HG03066 (cell line): ENCODE measurements at regions not wholly inside any gene's neighbourhood (a gene's known extent, or its start where the extent isn't known, plus 50 kb on each side); places are given as distances from the start of the nearest gene placed in this dataset.

ENCODE experiments used
- ATAC-seq: cut with Tn5 transposase; IDR thresholded peaks from one replicate; pipeline ENCODE4 v1.9.1; 2021; ENCODE audit warnings: low read depth; ENCODE audit not compliant: unreplicated experiment

DNA sequence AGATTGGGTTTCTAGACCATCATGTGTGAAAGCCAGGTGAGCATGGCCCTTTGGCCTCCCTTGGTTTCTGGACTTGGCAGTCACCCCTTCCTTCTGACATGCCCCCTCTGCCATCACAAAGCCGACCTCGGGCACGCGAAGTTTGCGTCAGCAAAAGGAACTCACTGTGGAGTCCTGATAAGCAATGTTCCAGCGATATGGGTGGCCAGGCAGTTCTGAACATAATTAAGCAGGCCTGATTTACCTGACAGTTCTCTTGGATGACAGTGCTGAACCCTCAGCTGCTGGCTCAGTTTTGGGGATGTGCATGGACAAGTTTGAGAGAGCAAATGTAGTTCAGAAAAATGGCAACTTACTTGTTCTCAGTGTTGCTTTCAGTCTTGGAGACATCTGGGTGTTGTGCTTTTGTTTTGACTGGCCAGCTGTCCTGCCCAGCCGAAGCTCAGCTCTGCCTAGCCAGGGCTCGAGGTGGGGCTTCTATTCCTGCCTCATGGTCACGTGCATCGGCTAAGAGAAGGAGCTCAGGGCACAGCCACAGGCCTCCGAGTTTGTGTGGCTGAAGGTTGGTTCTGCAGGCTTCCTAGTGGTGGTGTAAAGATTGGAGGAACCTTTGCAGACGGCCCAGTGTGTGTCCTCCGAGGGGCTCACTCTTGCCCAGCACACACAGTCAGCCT is 78.3 kb downstream of the CLDN34 start:
- ATAC-seq: no peak

DNA sequence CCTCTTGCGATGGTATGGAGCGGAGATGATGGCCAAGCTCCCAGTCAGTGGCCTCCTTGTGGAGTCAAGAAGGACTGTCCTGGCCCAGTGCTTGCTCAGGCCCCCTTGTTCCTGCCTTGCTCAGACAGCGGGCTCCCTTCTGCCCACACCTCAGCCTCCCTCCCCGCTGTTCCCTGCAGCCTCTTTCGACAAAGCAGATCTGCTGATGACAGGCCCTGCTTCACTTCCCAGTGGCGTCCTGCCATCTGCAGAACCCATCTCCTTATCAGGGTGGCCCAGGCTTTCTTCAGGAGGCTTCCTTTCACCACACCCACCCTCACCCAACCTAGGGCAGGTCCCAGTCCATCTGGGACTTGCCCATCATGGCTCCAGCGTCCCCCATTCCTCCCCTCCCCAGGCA is 80.0 kb downstream of the CLDN34 start:
- no peak for ATAC-seq

DNA sequence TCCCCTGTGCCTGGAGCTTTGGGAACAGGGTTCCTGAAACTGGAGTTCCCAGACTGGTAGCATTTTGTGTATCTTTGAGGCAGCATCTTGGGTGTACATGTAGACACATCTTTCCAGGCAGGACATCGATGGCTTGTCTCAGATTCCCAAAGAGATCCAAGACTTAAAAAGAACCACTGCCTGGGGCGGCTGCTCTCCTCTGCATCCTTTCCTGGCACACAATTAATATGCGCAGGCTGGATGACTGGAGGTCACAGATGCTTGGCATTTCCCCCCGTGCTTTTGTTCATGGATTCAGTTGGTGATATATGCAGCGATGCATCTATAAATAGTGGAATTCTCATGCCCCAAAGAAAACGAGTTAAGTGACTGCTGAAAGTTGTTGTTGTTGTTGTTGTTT is 80.5 kb downstream of the CLDN34 start:
- ATAC-seq: no peak

DNA sequence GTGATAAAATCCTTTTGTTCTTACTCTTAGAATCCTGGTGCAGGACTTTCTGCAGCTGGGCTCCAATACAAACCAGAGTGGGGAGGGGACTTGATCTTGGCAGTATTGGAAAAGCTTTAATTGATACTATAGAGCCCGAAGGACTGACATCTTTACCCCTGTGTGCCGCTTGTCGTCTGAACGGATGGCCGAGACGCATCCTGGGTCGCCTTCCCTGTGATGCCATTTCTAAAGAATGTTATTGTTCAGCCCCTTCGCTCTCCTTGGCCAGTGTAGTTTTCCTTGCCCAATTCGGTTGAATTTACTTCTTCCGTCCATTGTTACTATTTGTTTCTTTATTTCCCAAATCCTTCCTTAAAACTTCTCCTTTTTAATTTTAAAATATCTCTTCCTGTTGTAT is 80.9 kb downstream of the CLDN34 start:
- no peak for ATAC-seq

DNA sequence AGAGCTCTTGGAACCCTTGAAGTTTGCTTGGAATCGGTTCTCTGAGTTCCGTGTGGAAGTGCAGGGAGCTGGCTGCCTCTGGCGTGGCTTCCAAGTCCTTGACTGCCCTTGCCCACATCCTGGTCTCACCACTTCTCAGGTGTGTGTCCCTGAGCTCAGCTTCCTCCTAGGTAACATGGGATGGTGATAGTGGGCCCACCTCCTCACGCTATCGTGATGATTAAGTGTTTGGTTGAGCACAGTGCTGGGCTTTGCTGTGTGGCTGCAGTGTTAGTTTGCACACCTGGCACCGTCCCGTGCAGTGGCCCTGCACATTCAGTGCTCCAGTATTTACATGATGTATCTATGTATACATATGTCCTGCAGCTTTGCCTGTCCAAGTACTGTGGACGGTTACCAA is 81.5 kb downstream of the CLDN34 start:
- ATAC-seq: no peak

DNA sequence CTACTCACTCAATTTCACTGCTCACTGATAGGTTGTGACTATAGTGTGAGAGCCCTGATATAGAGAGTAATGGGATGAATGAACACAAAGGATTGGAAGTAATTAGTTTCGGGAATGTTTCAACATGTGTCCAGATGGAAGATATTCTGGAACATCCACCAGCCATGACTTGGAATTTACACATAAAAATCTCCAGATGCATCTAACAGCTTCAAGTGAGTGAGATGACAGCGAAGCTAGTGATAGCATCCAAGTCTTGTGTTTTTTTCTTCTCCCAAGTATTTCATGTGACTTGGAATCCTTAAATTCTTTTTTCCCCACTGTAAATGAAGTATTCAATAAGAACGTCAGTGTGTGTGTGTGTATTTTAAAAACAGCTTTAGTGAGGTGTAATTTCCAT is 82.1 kb downstream of the CLDN34 start:
- no peak for ATAC-seq

DNA sequence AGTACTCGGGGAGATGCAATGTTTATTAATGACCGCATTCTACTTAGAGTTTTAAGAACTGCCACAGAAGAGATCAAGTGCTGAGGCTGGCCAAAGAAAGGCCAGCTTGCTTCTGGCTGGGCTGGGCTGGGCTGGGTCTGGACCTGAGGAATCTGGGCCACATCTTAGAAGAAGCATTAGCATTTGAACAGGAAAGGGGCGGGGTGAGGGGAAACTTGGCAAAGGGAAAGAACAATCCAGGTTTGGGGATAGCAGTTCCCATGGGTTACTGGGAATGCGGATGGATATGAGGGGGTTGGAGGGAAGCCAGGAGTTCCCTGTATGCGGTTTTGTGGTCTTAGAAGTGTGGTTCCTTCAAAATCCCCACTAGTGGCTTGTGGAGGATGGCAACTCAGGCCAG is 83.3 kb downstream of the CLDN34 start:
- no peak for ATAC-seq

DNA sequence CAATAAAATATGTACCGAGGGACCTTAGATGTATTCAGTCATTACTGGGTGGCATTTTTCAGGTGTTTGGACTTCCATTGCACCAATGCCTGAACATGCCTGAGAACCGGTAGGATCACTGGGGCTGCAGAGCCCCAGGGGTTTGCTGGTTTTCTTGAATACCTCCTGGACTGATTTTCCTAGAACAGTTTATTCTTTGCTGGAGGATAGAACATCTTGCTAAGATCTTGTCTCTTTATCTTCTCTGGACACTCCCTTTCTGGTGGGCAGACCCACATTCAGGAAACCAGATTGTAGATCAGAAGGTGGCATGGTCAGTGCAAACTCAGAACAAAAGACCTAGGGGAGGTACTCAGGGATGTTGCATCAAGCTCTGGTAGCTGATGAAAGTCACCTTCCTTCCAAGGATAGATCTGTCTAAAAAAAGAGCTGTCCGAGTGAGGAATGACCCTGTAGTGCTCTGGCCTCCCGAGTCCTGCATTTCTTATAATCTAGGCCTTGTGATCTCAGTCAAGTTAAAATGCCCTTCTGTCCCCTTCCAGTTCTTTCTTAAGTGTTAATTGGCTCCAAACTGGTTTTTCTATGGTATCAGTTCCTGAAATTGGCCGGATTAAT is 84.8 kb downstream of the CLDN34 start:
- no peak for ATAC-seq

DNA sequence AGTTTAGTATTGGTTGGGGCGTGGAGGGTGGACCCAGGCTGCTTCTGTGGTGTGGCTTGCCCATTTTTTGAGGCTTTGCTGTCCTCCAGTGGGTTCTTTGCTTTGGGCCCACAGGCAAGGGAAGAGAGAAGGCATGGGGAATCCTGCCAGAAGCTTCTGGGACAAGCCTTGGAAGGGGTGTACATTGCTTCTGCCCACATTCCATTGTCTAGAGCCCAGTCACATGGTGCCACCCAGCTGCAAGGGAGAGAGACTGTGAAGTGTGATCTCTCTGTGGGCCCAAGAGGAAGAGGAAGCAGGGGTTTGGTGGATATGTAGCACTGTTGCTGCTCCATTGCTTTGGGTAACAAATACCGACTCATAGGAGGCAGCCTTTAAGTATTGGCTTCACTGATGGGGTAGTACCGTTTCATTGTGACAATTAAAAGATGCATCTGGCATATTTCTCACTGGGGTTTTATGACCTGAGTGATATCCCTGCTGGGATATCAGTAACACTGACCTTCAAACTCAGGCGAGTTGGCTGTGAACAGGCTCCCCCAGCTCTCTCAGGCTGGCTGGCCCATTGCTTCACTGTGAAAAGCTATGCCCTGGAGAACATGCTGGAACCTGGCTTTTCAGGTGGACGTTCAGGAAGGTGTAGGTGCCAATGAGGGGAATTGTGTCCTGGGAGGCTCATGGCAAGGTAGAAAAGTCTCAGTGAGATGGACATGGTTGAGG is 85.9 kb downstream of the CLDN34 start:
- ATAC-seq: no peak

DNA sequence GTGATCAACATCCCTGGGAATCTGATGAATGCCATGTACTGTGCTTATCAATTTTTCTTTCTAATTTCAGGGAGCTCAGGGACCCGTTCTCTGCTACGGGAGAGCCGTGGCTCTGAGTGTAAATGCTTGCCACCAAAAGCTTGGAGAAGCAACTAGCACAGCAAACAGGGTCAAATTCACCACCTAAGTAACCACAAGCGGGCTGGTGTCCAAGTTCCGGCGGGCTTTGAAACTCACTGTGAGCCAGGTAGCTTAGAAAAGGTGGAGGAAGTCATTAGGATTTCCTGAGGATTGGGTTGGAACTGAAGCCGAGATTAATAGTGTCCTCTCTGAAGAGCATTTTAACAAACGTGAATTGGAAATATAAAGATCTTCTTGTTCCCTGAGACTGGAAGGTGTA is 87.2 kb downstream of the CLDN34 start:
- no peak for ATAC-seq

DNA sequence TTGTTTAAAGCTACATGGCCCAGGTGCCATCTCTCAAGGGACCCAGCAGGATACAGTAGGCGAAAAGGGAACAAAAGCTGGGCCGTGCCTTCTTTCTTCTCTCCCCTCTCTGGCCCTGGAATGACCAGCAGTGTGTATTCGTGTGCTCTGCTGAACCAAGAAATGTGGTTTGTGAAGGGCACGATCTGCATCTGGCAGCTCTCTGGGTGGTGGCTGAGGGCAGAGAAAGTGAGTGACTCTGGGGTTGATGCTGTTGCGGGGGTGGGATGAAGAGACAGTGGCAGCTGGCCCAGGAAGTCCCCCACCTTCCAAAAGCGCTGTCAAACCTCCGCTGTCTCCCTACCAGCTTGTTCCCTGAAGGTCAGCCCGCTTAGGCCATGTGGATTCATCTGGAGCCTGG is 88.3 kb downstream of the CLDN34 start:
- ATAC-seq: no peak

DNA sequence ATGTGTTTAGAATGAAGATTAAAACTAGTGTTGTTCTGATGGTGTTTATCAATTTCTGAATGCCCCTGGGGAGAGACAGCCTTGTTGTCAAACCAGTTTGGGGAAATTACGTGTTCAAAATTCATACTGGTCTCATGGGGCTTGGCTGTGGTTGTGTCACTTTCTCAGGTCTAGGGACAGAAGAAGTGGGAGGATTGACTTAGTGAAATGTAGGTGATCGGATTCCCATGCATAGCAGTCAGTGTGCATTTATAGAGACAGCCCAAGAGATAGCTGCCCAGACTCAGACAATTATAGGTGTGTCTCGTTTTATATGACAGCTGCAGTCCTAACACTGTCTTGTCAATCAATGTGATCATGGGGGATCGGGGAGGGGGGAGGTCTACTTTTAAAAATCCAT is 94.4 kb upstream of the CLCN4 start:
- ATAC-seq: peak; percentile 75

DNA sequence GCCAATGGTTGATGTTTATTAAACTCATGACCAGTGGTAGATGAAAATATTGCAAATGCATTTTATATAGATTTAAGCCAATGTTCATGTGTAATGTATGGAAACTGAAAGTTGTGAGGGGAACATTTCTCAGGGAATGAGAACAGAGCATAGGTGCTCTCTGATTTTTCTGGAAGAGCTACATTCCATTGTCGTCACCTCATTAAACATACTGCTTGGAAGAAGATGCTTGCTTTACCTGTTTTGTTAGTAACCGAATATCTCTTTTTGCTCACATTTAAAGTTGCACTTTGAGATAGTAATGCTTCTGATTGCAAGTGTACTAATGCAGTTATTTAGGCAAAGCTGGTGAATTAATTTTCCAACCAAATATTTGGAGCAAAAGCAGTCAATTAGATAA is 93.8 kb upstream of the CLCN4 start:
- no peak for ATAC-seq

DNA sequence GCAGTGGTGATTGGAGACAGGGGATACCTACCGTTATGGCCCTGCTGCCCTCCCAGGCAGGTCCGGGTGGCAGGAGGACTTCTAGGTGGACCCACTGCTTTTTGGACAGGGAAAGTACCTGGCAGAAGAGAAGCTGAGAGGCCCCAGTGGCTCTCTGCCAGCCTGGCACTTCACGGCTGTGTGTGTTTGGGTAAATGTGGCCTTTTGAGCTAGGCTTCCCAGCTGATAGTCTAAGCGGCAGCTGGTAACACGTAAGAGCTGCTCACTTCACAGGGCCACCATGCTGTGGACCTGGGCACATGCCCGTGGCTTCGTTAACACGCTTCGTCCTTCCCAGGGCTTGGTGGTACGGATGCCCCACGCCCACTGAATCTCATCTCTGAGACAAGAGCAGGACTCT is 92.0 kb upstream of the CLCN4 start:
- ATAC-seq: no peak

DNA sequence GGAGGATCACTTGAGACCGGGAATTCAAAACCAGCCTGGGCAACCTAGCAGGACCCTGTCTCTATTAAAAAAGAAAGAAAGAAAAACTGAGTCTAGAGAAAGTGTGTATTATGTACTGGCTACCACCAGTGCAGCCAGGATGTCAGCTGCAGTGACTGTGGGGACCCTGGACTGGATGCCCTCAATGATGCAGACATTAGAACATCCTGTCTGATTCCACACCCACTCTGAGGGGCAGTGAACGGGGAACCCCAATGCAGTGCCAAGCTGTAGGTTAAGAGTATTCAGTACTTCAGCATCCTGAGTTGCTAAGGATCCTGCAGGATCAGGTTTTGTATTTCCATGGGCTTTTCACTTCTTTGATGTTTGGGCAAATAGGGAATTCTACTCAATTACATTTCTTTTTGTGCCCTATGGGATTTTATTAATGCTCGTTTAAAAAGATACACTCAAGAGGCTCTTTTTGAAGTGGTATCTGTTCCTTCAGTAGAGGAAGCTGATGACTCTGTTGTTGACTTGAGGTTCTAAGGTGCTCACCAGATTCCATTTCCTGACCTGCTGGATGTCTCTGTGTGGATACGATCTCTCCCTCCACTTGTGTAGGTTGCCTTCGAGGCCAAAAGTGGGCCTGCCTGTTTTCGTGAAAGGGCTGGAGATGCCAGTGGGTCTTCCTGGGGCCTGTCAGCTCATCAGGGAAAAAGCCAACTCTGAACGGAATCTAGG is 85.9 kb upstream of the CLCN4 start:
- ATAC-seq: no peak

DNA sequence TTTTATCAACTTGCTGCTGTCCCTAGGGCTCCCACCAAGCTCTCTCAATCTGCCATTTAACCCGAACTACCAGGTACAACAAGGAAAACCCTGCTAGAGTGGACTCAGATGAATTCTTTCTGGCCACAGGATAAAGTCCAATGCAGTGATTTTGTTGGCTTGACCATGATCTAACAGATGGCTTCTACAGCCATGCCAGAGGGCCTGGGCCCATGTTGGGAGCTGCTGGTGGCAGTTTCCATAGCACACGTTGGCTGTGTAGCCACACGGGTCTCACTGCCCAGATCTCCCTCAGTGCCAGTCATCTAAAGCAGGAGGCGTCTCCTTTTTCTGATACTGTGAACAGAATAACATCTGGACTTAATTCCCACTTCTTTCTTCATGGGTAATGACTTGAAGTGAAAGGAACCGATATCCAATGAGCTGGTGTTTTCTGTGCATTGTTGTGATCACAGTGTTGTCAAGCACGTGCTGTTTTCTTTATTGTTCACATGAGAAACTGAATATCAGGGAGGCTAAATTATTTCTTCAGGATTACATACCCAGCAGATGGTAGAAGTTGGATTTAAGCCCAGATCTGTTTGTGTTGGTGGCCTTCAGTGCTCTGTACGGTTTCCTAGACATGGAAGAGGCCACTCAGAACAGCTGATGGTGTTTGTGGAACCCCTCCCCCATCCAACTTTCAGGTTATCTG is 85.2 kb upstream of the CLCN4 start:
- ATAC-seq: no peak

DNA sequence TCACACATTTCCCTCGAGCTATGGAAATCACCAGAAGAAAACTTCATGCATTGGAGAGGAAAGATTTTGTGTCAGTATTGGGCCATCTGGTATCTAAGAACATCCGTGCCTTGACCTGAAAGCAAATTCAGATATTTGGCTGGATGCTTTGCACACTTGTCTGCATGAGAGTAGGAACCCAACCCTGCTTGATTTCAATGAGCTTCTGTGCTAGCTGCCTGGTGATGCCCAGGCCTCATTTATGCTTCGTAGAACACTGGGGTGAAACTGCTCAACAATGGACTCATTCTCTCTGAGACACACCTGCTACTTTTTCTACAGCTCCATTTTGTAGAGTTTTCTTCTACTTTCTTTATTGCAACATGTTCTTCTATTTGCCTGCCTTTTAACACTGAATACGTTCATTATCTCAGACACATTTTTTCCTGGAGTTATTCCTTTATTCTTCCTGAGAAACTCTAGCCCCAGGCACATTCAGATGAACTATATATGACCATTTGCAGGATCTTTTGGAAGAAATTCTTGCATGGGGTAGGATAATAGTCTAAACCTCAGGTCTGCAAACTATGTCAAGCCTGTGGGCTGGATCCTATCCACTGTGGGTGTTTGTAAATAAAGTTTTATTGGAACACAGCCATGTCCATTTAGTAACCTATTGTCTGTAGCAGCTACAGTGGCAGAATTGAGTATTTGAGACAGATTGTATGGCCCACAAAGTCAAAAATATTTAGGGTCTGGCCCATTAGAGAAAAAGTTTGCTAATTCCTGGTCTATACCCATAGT is 83.8 kb upstream of the CLCN4 start:
- no peak for ATAC-seq

DNA sequence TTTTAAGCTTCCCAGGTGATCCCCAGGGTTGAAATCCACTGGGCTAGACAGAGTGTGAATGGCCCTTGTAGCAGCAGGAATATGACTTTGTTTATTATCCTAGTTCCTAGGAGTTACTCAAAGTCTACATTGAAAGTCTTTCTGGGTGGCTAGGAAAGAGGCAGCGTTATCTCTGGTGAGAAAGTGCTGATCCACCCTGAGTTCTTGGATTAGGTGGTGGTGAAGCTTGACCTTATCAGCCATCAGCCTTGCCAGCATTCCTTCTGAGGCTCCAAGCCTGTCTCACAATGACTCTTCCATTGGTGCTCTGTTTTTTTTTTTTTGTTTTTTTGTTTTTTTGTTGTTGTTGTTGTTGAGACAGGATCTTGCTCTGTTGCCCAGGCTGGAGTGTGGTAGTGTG is 83.1 kb upstream of the CLCN4 start:
- ATAC-seq: no peak

DNA sequence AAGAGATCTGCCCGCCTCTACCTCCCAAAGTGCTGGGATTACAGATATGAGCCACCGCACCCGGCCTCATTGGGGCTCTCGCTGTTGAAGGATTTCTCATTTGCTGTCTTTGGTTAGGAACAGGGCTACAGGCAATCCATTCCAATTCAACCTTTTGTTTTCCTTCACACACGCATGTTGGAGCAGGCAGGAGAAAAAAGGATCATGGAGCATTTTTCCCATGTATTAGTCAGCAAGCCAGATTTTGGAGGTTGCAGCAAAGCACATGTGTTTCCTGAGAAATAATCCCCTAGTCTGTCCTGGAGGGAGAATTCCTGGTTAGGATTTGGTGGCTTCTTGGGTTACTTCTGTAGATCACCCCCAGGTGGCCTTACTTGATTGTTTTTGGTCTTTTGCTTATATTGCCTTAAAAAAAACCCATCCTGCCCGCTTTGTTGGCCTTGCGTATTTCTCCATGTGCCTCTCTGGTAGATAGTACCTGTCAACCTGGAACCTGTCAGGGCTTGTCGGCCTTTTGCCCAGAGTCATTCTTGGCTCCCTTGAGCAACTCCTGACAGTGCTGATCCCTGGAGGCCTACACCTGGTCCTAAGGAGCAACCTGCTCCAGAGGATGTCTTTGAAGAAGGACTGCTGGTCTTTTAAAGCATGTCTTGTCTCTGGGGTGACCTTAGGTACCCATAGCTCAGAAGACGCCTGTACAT is 82.4 kb upstream of the CLCN4 start:
- no peak for ATAC-seq

DNA sequence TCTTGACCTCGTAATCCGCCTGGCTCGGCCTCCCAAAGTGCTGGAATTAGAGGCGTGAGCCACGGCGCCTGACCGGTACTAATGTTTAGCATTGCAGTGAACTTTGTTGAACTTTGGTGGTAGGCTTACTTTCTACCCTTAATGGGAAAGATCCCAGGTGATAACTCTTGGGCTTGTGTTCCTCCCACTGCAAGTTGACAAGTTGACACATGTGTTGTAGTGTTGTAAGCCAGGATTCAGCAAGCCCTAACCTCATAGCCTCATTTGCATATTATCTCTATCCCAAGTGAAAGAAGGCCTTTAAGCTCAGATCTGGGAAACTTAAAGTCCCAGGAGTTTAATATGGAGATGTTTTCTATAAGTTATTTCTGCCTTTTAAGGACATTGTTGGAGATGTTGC is 80.0 kb upstream of the CLCN4 start:
- no peak for ATAC-seq
